SU-DHL-6 (cell line): ENCODE measurements at regions not wholly inside any gene's neighbourhood (a gene's known extent, or its start where the extent isn't known, plus 50 kb on each side); places are given as distances from the start of the nearest gene placed in this dataset.

Source experiments
- H2AFZ ChIP-seq: fragments of 200-600 bp; sonication (generic); 2 replicates; pipeline ENCODE4 v1.6.1; 2014; ENCODE audit warnings: low read depth, mild to moderate bottlenecking, moderate library complexity, mixed read lengths, antibody characterized with exemption, low read length; ENCODE audit not compliant: severe bottlenecking
- H3F3A ChIP-seq: fragments of 200-600 bp; shearing (Covaris generic); 2 replicates; pipeline ENCODE4 v1.6.0; 2016; ENCODE audit warnings: antibody characterized with exemption, mild to moderate bottlenecking; ENCODE audit not compliant: insufficient read depth
- H3K27ac ChIP-seq: fragments of 200-600 bp; sonication (generic); 2 replicates; pipeline ENCODE4 v1.5.1; 2016; ENCODE audit warnings: low read depth, mild to moderate bottlenecking, low read length, moderate library complexity, mixed read lengths
- H3K27me3 ChIP-seq: fragments of 200-600 bp; sonication (generic), shearing (Covaris generic); 2 replicates; pipeline ENCODE4 v1.6.0; 2014; ENCODE audit warnings: mild to moderate bottlenecking, low read length
- H3K36me3 ChIP-seq: fragments of 200-600 bp; sonication (generic); 2 replicates; pipeline ENCODE4 v1.6.1; 2014; ENCODE audit warnings: mild to moderate bottlenecking, low read length, mixed read lengths
- H3K4me2 ChIP-seq: fragments of 300-600, 200-600 bp; shearing (Covaris generic), sonication (generic); 2 replicates; pipeline ENCODE4 v1.6.0; 2014; ENCODE audit warnings: low read length, low read depth, mild to moderate bottlenecking; ENCODE audit not compliant: poor library complexity, severe bottlenecking
- H3K4me3 ChIP-seq: fragments of 200-600 bp; sonication (generic); 2 replicates; pipeline ENCODE4 v1.5.1; 2014; ENCODE audit warnings: antibody characterized with exemption, low read length, mild to moderate bottlenecking, mixed read lengths; ENCODE audit not compliant: insufficient read depth, poor library complexity, severe bottlenecking
- H3K79me2 ChIP-seq: fragments of 200-600 bp; sonication (generic); 2 replicates; pipeline ENCODE4 v1.6.1; 2014; ENCODE audit warnings: mild to moderate bottlenecking, low read length, moderate library complexity; ENCODE audit not compliant: insufficient read depth
- H3K9ac ChIP-seq: fragments of 200-600 bp; sonication (generic); 2 replicates; pipeline ENCODE4 v1.7.0; 2014; ENCODE audit warnings: mild to moderate bottlenecking, low read length
- H3K9me2 ChIP-seq: fragments of 200-600 bp; sonication (generic); replicated peaks from 2 replicates; pipeline ENCODE4 v1.6.1; 2014; ENCODE audit warnings: low read length; ENCODE audit not compliant: insufficient read depth
- H3K9me3 ChIP-seq: fragments of 200-600 bp; sonication (generic); 2 replicates; pipeline ENCODE4 v1.6.1; 2014; ENCODE audit warnings: low read length, mixed read lengths; ENCODE audit not compliant: insufficient read depth
- H4K20me1 ChIP-seq: fragments of 200-600 bp; sonication (generic); 2 replicates; pipeline ENCODE4 v1.6.1; 2014; ENCODE audit warnings: low read depth, mild to moderate bottlenecking, antibody characterized with exemption, low read length, moderate library complexity, mixed read lengths
- EZH2phosphoT487 ChIP-seq: fragments of 200-600 bp; sonication (generic), shearing (Covaris generic); conservative IDR thresholded peaks from 2 replicates; pipeline ENCODE4 v1.6.1; 2018; ENCODE audit warnings: mild to moderate bottlenecking, antibody characterized with exemption, low read length, moderate library complexity, mixed read lengths
- TF ChIP-seq, protein P1 (sequence below): fragments of 200-600 bp; sonication (generic); IDR thresholded peaks from one replicate; pipeline ENCODE4 v1.5.1; 2017; ENCODE audit warnings: antibody characterized with exemption, mild to moderate bottlenecking, low read length, moderate library complexity; ENCODE audit not compliant: insufficient read depth, poor library complexity, severe bottlenecking

DNA sequence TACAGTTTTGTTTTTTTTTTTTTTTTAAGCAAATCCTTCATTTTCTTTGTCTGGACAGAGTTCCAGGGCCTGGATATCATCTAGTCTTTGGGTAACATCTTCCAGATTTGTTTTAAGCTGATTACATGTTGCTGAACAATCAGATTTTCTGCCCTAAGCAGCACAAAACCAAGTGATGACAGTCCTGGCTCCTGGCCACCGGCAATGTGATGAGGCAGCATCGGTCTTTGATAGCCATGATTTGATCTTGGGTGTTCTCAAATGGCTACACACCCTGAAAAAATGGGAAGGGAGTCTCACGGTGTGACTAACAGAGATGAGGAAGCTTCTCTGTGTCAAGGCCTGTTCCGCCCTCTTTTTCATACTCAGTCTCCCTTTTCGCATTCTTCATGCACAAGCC, 708.6 kb upstream of the ZEB2 start:
- Histone ChIP-seq H2AFZ (no peak overlapping the region), H3K9me3 (no peaks in the 10 kb centered on the region), H3F3A (no peaks in the 10 kb centered on the region), H3K4me3 (no peak overlapping the region), H4K20me1 (no peaks in the 10 kb centered on the region), H3K79me2 (no peaks in the 10 kb centered on the region), H3K27me3 (no peaks in the 10 kb centered on the region), H3K4me2 (no peak overlapping the region), H3K9ac (no peak overlapping the region), H3K27ac (no peak overlapping the region), H3K36me3 (no peaks in the 10 kb centered on the region; the same call in 1 of the 2 replicates), H3K9me2 (no peaks in the 10 kb centered on the region)
- TF ChIP-seq EZH2phosphoT487 = no peak
- TF ChIP-seq, protein P1, sequence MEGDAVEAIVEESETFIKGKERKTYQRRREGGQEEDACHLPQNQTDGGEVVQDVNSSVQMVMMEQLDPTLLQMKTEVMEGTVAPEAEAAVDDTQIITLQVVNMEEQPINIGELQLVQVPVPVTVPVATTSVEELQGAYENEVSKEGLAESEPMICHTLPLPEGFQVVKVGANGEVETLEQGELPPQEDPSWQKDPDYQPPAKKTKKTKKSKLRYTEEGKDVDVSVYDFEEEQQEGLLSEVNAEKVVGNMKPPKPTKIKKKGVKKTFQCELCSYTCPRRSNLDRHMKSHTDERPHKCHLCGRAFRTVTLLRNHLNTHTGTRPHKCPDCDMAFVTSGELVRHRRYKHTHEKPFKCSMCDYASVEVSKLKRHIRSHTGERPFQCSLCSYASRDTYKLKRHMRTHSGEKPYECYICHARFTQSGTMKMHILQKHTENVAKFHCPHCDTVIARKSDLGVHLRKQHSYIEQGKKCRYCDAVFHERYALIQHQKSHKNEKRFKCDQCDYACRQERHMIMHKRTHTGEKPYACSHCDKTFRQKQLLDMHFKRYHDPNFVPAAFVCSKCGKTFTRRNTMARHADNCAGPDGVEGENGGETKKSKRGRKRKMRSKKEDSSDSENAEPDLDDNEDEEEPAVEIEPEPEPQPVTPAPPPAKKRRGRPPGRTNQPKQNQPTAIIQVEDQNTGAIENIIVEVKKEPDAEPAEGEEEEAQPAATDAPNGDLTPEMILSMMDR = no peak

DNA sequence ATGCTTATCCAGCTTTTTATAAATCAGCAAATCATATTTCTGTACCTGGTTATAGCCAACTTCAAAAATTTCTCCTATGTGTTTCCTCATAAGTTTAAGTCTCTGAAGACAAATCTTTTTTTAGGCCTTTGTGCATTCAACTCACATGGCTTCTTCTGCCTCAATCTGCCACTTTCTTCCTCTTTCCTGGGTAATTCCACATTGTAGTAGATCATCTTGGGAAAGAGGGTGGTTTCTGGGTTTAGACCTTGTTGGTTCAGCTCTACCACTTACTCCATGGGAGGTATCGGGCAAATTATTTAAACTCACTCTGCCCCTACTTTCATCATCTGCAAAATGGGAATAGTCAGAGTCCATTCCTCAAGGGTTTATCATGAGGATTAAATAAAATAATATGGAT, 707.0 kb upstream of the ZEB2 start:
- TF ChIP-seq EZH2phosphoT487 = no peak
- TF ChIP-seq, protein P1 = no peak
- Histone ChIP-seq H3K36me3 (no peaks in the 10 kb centered on the region; the same call in 1 of the 2 replicates), H2AFZ (no peak overlapping the region), H3K9me3 (no peaks in the 10 kb centered on the region), H3K4me3 (no peak overlapping the region), H3K27ac (no peak overlapping the region), H3F3A (no peaks in the 10 kb centered on the region), H3K27me3 (no peaks in the 10 kb centered on the region), H3K9ac (no peak overlapping the region), H4K20me1 (no peaks in the 10 kb centered on the region), H3K4me2 (no peak overlapping the region), H3K9me2 (no peaks in the 10 kb centered on the region), H3K79me2 (no peaks in the 10 kb centered on the region)

DNA sequence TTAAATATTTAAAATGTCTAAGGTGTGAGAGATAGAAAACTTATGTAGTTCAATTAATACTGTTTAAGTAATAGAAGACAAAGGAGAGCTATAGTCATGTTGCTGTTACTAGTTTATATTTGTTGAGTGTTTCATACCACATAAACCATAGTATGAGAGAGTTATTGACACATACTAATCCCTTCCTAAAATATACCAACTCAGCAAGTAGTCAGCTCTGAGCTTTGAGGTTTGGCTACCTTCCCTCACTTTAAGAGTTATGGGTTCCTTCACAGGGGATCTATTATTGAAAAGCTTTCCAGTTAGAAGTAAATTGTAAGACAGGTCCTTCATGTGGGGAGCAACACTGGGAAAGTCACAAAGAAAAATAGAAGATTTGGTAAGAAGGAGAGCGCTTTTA, 701.6 kb upstream of the ZEB2 start:
- no peak for TF ChIP-seq EZH2phosphoT487
- no peak overlapping the region for H3K9ac ChIP-seq
- no peaks in the 10 kb centered on the region for H4K20me1 ChIP-seq
- no peaks in the 10 kb centered on the region for H3K27me3 ChIP-seq
- 0 out of 2 replicates have a peak, but pooled peaks cover 10% of the 10 kb centered on the region for H3F3A ChIP-seq
- no peak overlapping the region for H3K4me2 ChIP-seq
- H2AFZ ChIP-seq = no peak overlapping the region
- H3K4me3 ChIP-seq = no peak overlapping the region
- no peaks in the 10 kb centered on the region; the same call in 1 of the 2 replicates for H3K36me3 ChIP-seq
- H3K27ac ChIP-seq = peak overlapping the region; percentile 41; the same call in 1 of the 2 replicates
- H3K9me2 ChIP-seq = no peaks in the 10 kb centered on the region
- H3K9me3 ChIP-seq = no peaks in the 10 kb centered on the region
- no peaks in the 10 kb centered on the region for H3K79me2 ChIP-seq

DNA sequence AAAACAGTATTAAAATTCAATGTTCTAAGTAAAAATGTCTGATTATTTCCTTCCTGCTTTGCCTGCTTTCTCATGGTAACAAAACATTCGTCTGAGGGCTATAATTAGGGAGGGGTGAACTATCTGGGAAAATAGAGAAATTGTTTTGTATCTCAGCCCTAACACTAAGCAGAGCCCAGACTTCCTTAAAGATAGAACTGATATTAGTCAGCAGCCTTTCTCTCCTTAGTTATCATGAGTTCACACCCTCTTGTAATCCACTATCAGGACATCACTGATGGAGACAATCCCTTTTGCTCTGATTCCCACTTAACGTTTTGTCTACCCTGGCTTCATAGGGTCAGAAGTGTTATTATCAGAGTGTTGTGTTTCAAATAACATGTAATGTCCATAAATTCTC, 701.1 kb upstream of the ZEB2 start:
- no peaks in the 10 kb centered on the region for H3K79me2 ChIP-seq

More for the DNA sequence above, 701.1 kb upstream of the ZEB2 start:
- TF ChIP-seq EZH2phosphoT487 = no peak
- TF ChIP-seq, protein P1 = no peak
- H3K27ac ChIP-seq = peak overlapping the region; percentile 41
- no peak overlapping the region for H2AFZ ChIP-seq
- no peaks in the 10 kb centered on the region for H3K9me2 ChIP-seq
- H3K4me3 ChIP-seq = no peak overlapping the region
- no peaks in the 10 kb centered on the region for H4K20me1 ChIP-seq
- peak overlapping the region; percentile 40 for H3K4me2 ChIP-seq
- H3F3A ChIP-seq = 0 out of 2 replicates have a peak, but pooled peaks cover 10% of the 10 kb centered on the region
- H3K9ac ChIP-seq = no peak overlapping the region
- no peaks in the 10 kb centered on the region for H3K27me3 ChIP-seq
- no peaks in the 10 kb centered on the region; the same call in 1 of the 2 replicates for H3K36me3 ChIP-seq
- no peaks in the 10 kb centered on the region for H3K9me3 ChIP-seq
